Superior temporal gyrus (tissue), 1 donor: ENCODE measurements at regions not wholly inside any gene's neighbourhood (a gene's known extent, or its start where the extent isn't known, plus 50 kb on each side); places are given as distances from the start of the nearest gene placed in this dataset.

Experiments
- DNase-seq: peaks from one replicate; pipeline ENCODE4 v3.0.0-alpha.2; 2016; ENCODE audit errors: extremely low spot score

DNA sequence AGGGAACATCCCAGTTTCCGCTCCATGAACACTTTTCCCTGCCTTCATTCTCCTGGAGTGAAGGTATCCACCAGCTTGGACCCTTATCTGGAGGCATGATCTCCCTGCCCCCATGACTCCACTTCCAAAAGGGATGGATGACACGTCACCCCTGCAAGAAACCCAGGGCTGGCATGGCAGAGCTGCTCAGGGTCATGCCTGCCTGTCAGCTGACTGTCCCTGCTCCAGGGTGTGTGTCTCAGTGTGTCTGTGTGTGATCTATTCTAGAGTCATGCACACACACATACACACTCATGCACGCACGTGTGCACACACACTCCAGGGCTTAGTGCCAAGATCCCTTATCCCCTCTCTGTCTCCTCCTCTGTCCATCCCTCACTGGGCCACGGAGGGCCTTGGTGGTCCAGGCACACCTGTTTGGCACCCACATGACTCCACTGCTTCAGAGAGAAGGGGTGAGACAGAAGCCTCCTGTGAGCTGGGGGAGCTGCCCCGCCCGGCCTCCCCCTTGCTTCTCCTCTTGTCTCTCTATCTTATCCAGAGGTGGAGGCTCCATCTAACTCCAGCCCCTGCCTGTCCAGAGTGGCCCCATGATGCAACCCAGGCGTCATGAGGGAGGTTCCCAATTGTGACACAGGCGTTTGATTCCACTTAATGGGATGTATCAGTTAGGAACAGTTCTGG lies 290.9 kb downstream of the CDC5L start:
- DNase-seq = no peak

DNA sequence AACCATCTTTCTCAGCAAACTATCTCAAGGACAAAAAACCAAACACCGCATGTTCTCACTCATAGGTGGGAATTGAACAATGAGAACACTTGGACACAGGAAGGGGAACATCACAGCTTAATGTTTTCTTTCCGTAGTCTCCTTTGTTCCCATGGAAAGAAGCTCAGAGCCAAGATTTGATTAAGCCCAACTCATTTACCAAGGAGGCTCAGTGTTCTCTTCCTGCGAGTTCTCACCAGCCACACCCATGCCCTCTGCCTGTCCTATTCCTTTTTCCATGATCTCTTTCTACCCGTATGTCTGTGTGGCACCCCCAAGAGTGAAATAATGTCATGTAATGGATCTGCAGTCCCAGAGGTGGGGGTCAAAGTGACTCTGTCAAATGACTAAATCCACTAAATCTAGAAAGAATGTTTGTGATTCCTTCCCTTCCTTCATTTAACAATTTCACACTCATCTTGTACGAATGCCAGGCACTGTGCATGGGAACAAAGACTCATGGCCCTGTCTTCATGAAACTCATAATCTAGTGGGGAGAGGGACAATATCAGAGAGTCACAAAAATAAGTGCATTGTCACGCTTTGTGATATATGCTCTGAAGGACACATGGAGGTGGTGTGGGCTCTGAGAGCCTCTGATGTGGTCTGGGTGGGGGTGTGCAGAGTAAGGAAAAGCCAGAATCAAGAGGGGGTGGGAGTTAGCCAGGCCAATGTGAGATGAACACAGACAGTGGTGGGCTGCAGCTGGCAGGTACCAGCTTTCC lies 292.1 kb downstream of the CDC5L start:
- no peak for DNase-seq

- no peak for DNase-seq
Measured at GRCh38 chr6:44680202-44680720, 292.8 kb downstream of the CDC5L start.

- DNase-seq = no peak
Measured at GRCh38 chr6:44681761-44682160, 294.3 kb downstream of the CDC5L start.

- DNase-seq = no peak
Measured at GRCh38 chr6:44682280-44682679, 294.8 kb downstream of the CDC5L start.

- no peak for DNase-seq
Measured at GRCh38 chr6:44682987-44683779, 295.7 kb downstream of the CDC5L start.

DNA sequence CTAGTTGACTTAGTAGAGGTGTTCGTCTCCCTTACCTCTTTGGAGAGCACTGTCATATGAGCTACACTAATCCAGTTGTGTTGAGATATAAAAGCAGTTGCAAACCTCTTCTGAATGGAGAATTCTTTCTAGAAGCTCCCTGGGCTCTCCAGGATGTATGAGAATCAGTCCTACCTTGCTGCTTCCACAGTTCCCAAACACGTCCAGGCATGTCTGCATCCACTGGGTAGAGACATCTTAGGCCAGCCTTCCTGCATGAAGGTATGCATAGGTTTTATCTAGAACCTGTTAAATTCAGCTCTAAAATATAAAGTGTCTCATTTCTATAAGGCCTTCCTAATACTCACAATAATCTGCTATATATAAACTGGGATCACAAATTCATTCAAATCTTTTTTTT lies 297.7 kb downstream of the CDC5L start:
- no peak for DNase-seq

- no peak for DNase-seq
Measured at GRCh38 chr6:44696099-44696498, 308.6 kb downstream of the CDC5L start.

- DNase-seq = no peak
Measured at GRCh38 chr6:44696686-44697085, 309.2 kb downstream of the CDC5L start.

DNA sequence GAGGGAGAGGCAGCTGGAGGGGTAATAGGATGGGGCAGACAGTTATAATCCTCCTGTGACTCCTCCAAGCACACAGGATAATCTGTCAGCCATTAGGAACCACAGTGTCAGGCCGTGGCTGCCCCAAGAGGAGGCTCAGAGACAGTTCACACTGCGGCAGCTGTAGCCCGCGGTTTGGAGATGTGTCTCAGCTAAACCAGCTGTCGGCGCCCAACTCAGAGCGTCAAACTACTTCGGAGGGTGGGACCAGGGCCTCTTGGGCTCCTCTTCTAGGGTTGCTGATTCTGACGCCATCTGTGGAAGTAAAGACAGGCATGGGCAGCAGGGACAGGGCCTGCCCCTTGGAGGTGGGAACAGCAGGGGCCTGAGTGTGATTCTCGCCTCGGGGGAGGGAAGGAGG lies 309.8 kb downstream of the CDC5L start:
- no peak for DNase-seq

- DNase-seq = no peak
Measured at GRCh38 chr6:44698602-44699001, 311.1 kb downstream of the CDC5L start.

DNA sequence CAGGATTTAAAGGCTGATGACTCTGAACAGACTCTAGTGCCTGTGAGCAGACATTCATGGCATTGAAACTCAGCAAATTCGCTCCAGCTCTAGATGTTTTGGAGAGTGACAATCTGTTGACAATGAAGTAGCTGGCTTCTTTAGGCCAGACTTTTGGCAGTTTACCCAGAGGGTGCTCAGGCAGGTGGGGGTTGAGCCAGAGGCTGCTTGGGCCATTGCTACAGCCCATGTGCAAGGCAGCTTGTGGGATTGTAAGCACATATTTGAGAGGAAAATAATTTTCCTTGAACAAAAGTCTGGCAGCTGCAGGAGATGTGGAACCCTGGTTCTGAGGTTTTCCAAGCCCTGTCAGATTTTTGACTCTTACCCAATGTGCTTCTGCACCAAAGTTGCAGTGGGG lies 311.6 kb downstream of the CDC5L start:
- no peak for DNase-seq

DNA sequence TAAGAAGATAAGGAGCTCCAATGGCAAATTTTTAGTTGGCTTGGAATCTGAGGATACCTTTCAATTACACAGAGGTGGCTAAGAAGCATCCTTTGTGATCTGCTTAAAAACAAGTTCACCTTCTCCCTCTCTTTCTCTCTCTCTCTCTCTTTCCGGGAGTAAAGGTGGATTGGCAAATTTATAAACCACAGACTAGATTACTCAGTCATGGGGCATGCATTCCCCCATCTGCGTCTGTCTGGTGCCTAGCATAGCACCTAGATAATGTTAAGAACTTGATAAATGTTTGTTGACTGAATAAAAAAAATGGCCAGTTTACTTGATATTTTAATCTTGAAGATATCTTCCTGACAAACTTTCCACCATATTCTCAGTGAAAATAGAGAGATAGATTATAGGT lies 312.3 kb downstream of the CDC5L start:
- no peak for DNase-seq

DNA sequence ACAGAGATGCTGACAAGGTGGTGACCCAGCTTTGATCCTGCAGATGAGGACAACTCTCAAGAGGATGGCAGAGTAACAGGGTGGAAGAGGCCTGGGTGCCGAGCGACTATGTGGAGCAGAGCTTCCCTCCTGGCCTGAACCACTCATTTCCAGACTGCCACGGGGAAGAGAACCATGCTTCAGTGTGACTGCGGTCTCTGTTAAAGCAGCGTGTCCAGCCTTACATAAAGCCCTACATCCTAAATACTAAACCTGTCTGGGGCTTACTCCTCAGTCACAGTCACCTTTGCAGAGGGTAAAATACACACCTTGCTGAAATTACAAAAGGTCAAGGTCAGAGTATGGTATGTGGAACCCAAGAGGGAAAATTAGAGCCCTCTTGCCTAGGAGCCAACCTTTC lies 312.9 kb downstream of the CDC5L start:
- no peak for DNase-seq

GRCh38 chr6:44701038-44701636 lies 313.6 kb downstream of the CDC5L start:
- DNase-seq = no peak

- DNase-seq = no peak
Measured at GRCh38 chr6:44701637-44702101, 314.2 kb downstream of the CDC5L start.

GRCh38 chr6:44702292-44702691 lies 314.8 kb downstream of the CDC5L start:
- DNase-seq = no peak

DNA sequence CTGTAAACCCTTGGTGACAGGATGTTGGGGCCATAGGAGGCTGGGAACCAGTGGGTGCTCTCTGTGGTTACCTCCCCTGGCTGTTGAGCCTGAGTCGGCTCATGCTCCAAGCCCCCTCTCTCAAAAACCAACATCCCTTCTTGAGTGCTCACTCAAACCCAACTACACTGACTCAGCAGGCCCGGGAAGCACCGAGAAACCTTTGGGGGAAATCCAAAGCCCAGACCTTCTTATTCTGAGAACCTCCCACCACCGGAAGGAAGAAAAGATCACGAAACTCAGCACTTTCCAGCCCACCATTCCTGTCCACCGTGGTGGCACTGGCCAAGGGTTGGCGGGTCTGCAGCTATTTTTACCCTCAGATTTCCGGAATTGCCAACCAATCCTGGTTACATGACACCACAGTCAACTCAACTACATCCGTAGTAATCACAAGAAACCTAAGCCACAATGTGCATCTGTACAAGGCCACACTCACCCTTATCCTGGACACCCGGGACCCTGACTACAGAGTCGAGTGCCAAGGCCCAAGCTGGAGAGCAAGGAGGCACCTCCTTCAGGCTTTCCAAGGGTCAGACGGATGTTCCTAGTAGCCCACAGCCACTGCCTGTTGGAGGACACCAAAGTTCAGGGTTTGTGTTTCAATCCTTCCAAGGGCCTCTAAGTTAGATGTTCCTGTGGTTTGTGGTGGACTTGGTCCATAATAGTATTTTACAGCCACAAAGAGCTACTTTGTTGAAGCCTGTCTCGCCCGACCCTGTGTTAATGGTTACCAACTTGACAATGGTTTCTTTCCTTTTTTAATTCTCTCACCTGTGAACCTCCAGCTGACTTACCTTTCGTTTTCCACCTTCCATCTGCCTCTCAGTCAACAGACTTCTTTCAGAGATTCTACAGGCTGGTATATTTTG lies 317.0 kb downstream of the CDC5L start:
- DNase-seq = no peak

- no peak for DNase-seq
Measured at GRCh38 chr6:44705596-44705995, 318.1 kb downstream of the CDC5L start.

- DNase-seq = no peak
Measured at GRCh38 chr6:44706011-44706410, 318.5 kb downstream of the CDC5L start.

GRCh38 chr6:44708208-44708607 lies 320.7 kb downstream of the CDC5L start:
- no peak for DNase-seq
